Type B pancreatic cell (in vitro differentiated cells): ENCODE measurements at regions not wholly inside any gene's neighbourhood (a gene's known extent, or its start where the extent isn't known, plus 50 kb on each side); places are given as distances from the start of the nearest gene placed in this dataset.

Experiments used
- DNase-seq: peaks from one replicate; pipeline ENCODE4 v3.0.0; 2021; ENCODE audit warnings: mixed read lengths; ENCODE audit not compliant: unreplicated experiment; ENCODE audit errors: extremely low spot score
- H3K27ac Mint-ChIP-seq: 2 replicates; pipeline ENCODE4 v1.8.0; 2021; ENCODE audit warnings: mild to moderate bottlenecking, mixed read lengths
- H3K27me3 Mint-ChIP-seq: 2 replicates; pipeline ENCODE4 v1.8.0; 2021; ENCODE audit warnings: mixed read lengths
- H3K36me3 Mint-ChIP-seq: 2 replicates; pipeline ENCODE4 v1.8.0; 2021; ENCODE audit warnings: mixed read lengths
- H3K4me1 Mint-ChIP-seq: one replicate; pipeline ENCODE4 v1.8.0; 2021; ENCODE audit warnings: mixed read lengths; ENCODE audit not compliant: unreplicated experiment
- H3K4me3 Mint-ChIP-seq: 2 replicates; pipeline ENCODE4 v1.8.0; 2021; ENCODE audit warnings: mild to moderate bottlenecking, mixed read lengths
- H3K9me3 Mint-ChIP-seq: 2 replicates; pipeline ENCODE4 v1.8.0; 2021; ENCODE audit warnings: mixed read lengths
- CTCF ChIP-seq: fragments of 200-600 bp; sonication (generic); conservative IDR thresholded peaks from 2 replicates; pipeline ENCODE4 v1.5.0; 2021; ENCODE audit warnings: antibody characterized with exemption, mild to moderate bottlenecking

DNA sequence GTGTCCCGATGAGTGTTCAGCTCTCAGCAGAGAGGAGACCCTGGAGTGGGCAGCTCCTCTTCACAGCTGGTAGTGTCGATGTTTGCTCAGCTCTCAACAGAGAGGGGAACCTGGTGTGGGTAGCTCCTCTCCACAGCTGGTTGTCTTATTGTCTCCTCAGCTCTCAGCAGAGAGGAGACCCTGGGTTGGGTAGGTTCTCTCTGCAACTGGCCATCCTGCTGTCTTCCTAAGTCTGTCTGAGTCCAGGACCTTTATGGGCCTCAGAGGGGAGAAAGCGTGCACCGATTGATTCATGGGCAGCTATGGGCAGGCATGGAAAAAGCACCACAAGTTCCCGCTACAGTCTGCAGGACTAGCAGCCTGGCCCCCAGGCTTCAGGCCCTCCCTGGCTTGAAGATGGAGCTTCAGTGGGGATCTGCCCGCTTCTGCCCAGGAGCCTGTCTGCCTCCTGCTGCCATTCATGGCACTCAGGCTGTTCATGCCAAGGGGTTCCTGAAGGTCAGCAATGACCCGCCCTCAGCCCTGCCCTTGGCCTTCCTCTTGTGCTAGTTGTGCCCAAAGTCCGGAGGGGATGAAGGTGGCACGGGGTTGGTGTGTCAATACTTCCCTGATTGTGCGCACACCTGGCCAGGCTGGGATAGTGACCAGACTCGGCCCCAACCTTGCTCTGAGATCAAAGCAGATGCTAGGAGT is 224.2 kb downstream of the KCNC2 start:
- Mint-ChIP-seq H3K4me3 (no peak overlapping the region), H3K27ac (no peak overlapping the region), H3K36me3 (no peaks in the 10 kb centered on the region), H3K27me3 (no peaks in the 10 kb centered on the region), H3K4me1 (peaks cover 27% of the 10 kb centered on the region), H3K9me3 (no peaks in the 10 kb centered on the region)
- DNase-seq = no peak
- TF ChIP-seq CTCF = no peak

DNA sequence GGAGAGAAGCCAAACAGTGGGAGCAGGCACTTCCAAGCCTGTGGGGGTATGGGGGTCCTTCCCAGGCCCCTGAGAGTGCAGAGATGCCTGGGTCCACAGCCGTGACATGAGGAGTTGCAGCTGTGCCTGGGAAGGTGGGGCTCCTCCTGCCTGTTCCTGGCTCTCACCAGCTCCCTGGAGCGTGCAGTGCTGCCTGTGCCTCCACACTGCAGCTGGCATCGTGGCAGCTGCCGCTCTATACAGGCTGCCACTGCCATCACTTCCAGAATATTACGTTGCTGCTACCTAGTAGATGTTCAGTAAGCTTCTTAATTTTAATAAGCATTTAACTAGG is 223.7 kb downstream of the KCNC2 start:
- Mint-ChIP-seq H3K36me3 (no peaks in the 10 kb centered on the region), H3K4me3 (no peak overlapping the region), H3K27ac (no peak overlapping the region), H3K9me3 (no peaks in the 10 kb centered on the region), H3K27me3 (no peaks in the 10 kb centered on the region), H3K4me1 (peaks cover 22% of the 10 kb centered on the region)
- DNase-seq = no peak
- TF ChIP-seq CTCF = no peak

GRCh38 chr12:74988156-74988555 is 221.5 kb downstream of the KCNC2 start:
- no peaks in the 10 kb centered on the region for H3K27me3 Mint-ChIP-seq
- no peak for DNase-seq
- no peak overlapping the region for H3K27ac Mint-ChIP-seq
- H3K9me3 Mint-ChIP-seq = peaks cover 4% of the 10 kb centered on the region
- H3K4me3 Mint-ChIP-seq = no peak overlapping the region
- no peaks in the 10 kb centered on the region for H3K36me3 Mint-ChIP-seq
- no peak for TF ChIP-seq CTCF
- H3K4me1 Mint-ChIP-seq = peaks cover 8% of the 10 kb centered on the region
